NCI-H446 (cell line): ENCODE measurements at regions not wholly inside any gene's neighbourhood (a gene's known extent, or its start where the extent isn't known, plus 50 kb on each side); places are given as distances from the start of the nearest gene placed in this dataset.

Experiments
- DNase-seq, 2 experiments: peaks; one replicate each; lab custom pipeline; 2025; lab: John Stamatoyannopoulos, UW

- no peak for DNase-seq
Measured at GRCh38 chr19:31804668-31805067, 455.4 kb upstream of the TSHZ3 start.

GRCh38 chr19:31810536-31811109 is 461.4 kb upstream of the TSHZ3 start:
- DNase-seq: no peak

GRCh38 chr19:31817971-31818797 is 468.9 kb upstream of the TSHZ3 start:
- no peak for DNase-seq

GRCh38 chr19:31818798-31819105 is 469.5 kb upstream of the TSHZ3 start:
- no peak for DNase-seq

GRCh38 chr19:31819837-31820236 is 470.6 kb upstream of the TSHZ3 start:
- DNase-seq: no peak

- no peak for DNase-seq
Measured at GRCh38 chr19:31821346-31821745, 472.1 kb upstream of the TSHZ3 start.

- no peak for DNase-seq
Measured at GRCh38 chr19:31825134-31826094, 476.2 kb upstream of the TSHZ3 start.

GRCh38 chr19:31826325-31826724 is 477.1 kb upstream of the TSHZ3 start:
- no peak for DNase-seq

GRCh38 chr19:31831421-31832175 is 482.4 kb upstream of the TSHZ3 start:
- DNase-seq: no peak

- no peak for DNase-seq
Measured at GRCh38 chr19:31832176-31832548, 482.9 kb upstream of the TSHZ3 start.

GRCh38 chr19:31834070-31834469 is 484.8 kb upstream of the TSHZ3 start:
- no peak for DNase-seq

- DNase-seq: no peak
Measured at GRCh38 chr19:31838163-31838815, 489.1 kb upstream of the TSHZ3 start.

- no peak for DNase-seq
Measured at GRCh38 chr19:31840371-31840770, 491.1 kb upstream of the TSHZ3 start.

- DNase-seq: no peak
Measured at GRCh38 chr19:31841755-31842154, 492.5 kb upstream of the TSHZ3 start.

- DNase-seq: no peak
Measured at GRCh38 chr19:31863122-31863521, 482.3 kb upstream of the ZNF507 start.

- DNase-seq: no peak
Measured at GRCh38 chr19:31874313-31874712, 471.1 kb upstream of the ZNF507 start.

GRCh38 chr19:31875591-31875990 is 469.8 kb upstream of the ZNF507 start:
- DNase-seq: no peak

- no peak for DNase-seq
Measured at GRCh38 chr19:31880283-31880682, 465.1 kb upstream of the ZNF507 start.

GRCh38 chr19:31881988-31882387 is 463.4 kb upstream of the ZNF507 start:
- no peak for DNase-seq

- no peak for DNase-seq
Measured at GRCh38 chr19:31882709-31883108, 462.7 kb upstream of the ZNF507 start.

- no peak for DNase-seq
Measured at GRCh38 chr19:31883296-31883990, 462.0 kb upstream of the ZNF507 start.
